CD4-positive, alpha-beta T cell treated with Interleukin-15 for 4 hours (primary cell): ENCODE measurements at regions not wholly inside any gene's neighbourhood (a gene's known extent, or its start where the extent isn't known, plus 50 kb on each side); places are given as distances from the start of the nearest gene placed in this dataset.

Experiments used
- DNase-seq: peaks from one replicate; pipeline ENCODE4 v3.0.0-alpha.2; 2020; ENCODE audit warnings: low spot score

DNA sequence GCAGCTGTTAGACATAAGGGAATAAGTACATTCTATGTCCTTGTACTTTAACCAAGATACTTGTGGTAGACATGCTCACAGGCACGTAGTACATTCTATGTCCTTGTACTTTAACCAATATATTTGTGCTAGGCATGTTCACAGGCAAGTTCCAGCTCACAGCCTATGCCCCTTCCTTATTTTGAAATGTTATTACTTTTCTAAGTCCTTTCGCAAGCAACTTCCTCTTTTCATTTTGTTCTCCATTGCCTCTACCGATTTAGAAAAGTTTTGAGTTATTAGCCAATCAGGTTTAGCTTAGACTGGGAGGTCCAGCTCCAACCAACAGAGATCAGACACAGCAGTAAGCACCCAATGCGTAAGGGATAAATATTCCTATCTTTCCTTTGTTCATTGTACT lies 60.1 kb upstream of the NUDT7 start:
- DNase-seq, result no peak

GRCh38 chr16:77663711-77664110 lies 58.6 kb upstream of the NUDT7 start:
- no peak for DNase-seq

DNA sequence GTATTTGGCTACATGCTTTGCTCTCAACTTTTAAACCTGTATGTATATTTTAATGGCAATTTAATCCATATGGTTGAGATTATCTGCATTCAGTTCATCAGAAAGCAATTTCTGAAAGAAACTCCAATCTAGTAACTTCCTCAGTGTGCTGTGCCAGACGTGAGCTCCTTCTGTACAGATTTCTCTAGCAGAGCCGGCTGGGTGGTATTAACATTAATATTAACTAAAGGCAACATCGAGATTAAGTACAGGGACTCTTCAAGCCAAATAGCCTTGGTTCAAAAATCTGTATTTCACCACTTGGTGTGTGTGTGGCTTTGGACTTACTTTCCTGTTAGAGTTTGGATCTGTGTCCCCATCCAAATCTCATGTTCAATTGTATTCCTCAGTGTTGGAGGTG lies 55.5 kb upstream of the NUDT7 start:
- DNase-seq, result no peak

DNA sequence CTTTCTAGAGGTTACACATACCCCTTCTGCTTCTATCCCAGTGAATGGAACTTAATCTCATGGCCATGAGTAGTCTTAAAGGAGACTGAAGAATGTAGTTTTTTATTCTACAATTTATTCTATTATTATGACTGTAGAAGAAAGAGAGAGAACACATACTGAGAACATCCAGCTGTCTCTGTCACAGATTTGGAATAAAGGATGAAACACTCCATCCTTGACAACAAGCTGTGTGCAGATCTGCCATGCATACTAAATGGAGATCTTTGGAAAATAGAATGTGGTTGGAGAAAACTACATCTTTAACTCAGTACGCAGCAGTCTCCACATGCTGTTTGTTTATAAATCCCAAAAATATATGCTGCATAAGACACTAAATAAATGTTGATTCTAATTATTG lies 54.1 kb upstream of the NUDT7 start:
- no peak for DNase-seq

- no peak for DNase-seq
Measured at GRCh38 chr16:77669057-77669456, 53.3 kb upstream of the NUDT7 start.
